Right forelimb (tissue), 1 donor: ENCODE measurements at regions not wholly inside any gene's neighbourhood (a gene's known extent, or its start where the extent isn't known, plus 50 kb on each side); places are given as distances from the start of the nearest gene placed in this dataset.
"Not testable (repeated sequence)": the region's sequence is repeated elsewhere in the genome, so short reads cannot be mapped to it uniquely, and the experiment has no call there.

ENCODE experiments used
- DNase-seq: peaks from one replicate; pipeline ENCODE4 v3.0.0-alpha.2; 2018

DNA sequence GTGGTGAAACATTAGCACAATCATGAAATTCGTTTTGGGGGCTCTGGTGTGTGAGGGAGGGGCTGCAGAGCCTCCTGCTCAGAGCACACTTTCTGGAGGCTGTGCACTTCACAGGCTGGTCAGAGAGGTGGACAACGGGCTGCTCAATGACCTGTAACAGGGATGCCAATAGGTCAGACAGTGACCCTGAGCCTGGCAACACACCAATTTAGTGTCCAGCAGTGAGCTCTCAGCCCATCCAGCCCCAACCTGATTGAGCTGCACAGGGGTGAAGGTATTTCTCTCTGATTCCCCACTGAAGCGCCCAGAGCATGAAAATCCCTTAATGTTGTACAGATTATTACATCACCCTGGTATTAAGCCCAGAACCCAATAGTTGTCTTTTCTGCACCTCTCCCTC, 191.3 kb upstream of the ZNF32 start:
- no peak for DNase-seq

DNA sequence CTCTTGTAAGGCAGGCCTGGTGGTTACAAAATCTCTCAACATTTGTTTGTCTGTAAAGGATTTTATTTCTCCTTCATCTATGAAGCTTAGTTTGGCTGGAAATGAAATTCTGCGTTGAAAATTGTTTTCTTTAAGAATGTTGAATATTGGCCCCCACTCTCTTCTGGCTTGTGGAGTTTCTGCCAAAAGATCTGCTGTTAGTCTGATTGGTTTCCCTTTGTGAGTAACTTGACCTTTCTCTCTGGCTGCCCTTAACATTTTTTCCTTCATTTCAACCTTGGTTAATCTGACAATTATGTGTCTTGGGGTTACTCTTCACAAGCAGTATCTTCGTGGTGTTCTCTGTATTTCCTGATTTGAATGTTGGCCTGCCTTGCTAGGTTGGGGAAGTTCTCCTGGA, 186.1 kb upstream of the ZNF32 start:
- DNase-seq, result not testable (repeated sequence)

- no peak for DNase-seq
Measured at GRCh38 chr10:43827853-43828252, 179.2 kb upstream of the ZNF32 start.

DNA sequence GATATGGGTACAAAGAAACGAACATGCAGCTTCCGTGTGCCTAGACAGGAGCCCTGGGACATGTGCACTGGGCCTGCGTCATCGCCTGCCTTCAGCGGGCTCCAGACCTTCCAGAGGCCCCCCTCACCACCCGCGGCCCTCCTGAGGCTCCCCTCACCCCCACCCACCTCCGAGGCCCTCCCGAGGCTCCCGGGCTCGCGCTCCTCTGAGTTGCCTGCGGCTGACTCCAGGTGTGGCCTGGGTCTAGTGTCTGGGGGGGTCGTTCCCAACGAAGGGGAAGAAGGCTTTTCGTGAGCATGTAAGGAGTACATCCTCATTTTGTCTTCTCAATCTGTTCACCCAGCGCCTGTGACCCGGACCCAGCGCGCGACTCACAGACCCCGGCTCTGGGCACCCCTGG, 177.3 kb upstream of the ZNF32 start:
- no peak for DNase-seq

- no peak for DNase-seq
Measured at GRCh38 chr10:43825421-43825820, 176.7 kb upstream of the ZNF32 start.

DNA sequence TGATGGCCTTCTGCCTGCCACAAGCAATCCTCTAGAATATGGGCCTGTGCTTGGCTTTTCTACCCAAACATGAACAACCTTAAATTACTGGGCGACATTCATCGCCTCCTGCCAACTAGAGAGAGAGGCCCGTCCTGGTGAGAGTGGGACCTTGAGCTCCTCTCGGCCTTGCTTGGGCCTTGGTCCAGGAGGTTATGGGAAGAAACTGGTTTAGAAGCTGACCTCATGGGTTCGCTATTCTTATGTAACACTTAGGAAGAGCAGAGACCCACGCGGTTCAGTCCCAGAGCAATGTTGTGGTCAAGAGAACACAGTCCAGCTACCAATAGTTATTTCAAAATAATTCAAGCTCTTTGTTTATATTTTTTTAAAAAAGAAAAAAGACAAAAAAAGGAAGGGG, 176.3 kb upstream of the ZNF32 start:
- no peak for DNase-seq

DNA sequence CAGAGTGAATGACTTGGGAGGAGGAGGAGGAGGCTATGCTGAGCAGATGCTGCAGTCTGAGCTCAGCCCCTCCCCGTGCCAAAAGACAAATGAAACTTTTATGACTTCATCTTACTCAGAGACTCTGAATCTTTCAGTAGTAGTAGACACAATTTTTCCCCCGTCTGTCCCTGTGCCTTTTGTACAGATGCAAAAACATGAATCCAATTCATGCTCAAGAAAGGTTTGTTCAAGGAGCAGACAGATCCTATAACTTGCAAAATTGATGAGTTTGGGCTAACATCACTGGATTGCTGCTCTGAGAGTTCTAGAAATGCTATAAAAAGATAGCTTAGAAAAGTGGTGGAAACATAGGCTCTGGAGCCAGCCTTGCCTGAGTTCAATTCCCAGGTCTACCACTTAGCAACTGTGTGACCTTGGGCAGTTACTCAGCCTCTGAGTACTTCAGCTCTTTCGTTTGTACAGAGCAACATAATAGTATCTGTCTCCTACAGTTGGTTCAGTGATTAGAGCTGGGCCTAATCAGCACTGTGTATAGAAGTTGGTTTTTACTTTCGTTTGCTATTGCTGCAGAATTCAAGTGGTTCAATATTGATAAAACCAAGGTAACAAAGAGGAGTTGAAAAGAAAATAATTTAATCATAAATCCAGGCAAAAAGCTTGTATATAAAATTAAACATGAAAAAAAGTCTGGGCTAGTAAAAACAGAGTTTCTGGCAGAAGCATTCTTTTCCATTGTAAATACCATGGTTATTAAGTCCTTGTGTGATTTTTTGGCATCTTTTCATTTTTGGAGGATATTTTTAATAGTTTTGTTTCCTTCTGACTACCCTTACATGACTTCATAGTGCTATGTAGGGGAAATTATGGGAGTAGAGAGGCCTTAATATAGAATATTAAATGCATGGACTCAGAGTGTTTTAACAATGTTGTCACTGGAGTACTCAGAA, 174.2 kb upstream of the ZNF32 start:
- DNase-seq, result no peak

GRCh38 chr10:43821103-43821502, 172.4 kb upstream of the ZNF32 start:
- DNase-seq, result no peak

DNA sequence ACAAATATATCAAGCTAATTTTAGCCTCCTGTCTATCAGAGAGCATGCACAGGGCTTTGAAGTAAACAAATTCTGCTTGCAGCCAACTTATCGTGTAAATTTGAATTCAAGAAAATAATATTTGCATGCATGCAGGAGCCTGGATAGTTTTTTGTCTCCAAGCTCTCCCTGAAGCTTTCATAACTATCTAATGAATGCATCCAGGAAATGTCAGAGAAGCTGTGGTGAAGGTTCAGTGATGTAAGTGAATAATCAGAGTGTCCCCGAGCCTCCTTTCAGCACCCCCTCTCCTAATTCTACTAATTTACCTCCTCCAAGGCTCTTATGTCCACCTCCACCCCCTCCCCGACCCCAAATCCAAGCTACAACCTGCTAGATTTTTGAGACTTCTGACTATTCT, 172.0 kb upstream of the ZNF32 start:
- no peak for DNase-seq

GRCh38 chr10:43819464-43820230, 171.0 kb upstream of the ZNF32 start:
- no peak for DNase-seq

DNA sequence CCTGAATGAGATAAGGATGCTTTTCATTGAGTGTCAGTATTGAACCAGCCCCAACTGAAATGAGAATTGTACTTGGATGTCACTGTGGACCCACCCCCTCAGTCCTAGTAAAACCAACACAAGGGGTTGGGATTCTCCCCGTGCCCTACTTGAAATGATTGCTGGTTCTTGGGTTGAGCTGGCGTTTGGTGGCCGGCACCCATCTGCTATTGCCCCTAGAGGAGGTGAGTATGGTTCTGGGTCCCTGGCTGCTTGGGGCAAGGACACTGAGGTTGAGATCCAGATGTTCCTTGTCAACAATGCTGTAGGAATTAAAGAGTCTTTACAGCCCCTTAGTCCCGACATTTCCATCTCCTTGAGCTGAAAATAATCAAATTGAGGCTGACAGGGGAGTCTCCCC, 170.0 kb upstream of the ZNF32 start:
- DNase-seq, result no peak

DNA sequence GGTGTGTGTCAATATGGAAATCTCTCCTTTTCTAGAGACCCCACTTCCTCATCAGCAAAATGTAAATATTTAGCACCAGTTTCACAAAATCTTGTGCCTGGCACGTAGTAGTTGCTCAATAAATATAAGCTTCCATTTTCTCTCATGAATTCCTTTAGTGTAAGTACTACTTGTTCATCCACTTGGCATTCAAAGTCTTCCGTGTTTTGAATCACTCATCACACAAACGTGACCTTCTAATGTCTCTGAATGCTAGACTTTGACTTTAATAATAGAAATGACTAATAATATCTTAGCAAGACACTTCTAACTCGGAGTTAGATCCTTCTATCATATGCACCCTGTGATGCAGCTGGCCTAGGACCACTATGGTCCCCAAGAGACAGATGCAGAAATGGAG, 168.7 kb upstream of the ZNF32 start:
- DNase-seq, result no peak

DNA sequence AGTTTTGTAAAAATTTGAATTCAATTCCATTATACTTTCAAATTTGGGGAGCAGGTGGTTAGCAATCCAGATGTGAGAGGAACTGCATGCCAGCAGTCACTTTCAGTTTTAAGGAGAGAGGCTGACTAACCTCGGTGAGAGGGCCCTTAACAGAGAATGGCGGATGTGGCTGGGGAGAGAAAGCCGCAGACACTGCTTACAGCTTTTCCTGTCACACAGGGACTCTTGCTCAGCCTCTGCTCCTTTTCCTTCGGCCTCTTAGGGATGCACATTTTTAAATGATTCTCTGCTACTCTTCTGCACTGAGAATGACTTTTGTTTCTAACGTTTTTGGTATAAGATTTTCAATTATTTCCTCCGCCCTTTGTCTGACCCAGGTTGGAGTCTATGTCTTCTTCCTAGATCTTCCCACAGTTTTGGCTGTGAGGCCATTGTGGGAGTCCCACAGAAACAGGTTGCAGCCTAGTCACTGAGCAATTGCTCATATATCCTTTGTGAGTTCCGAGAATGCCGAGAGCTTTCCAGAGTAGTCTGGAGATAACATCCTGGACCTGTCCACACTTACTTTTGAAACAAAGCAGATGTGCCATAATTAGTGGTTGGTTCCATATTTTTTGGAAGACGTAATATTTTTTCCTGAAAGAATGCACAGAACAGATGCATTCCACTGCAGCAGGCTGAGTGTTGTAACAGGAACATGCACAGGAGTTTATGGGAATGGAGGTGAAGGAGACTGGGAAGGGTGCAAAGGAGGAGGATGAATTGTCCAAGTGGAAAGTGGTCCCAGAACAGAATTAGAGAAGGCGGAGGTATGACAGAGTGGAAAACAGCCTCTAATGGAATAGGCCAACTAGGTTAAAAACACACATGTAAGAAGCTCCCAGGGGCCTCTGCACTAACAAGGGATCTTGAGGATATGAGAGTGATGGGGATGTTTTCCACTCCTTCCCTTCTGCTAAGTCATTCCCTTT, 168.0 kb upstream of the ZNF32 start:
- no peak for DNase-seq

DNA sequence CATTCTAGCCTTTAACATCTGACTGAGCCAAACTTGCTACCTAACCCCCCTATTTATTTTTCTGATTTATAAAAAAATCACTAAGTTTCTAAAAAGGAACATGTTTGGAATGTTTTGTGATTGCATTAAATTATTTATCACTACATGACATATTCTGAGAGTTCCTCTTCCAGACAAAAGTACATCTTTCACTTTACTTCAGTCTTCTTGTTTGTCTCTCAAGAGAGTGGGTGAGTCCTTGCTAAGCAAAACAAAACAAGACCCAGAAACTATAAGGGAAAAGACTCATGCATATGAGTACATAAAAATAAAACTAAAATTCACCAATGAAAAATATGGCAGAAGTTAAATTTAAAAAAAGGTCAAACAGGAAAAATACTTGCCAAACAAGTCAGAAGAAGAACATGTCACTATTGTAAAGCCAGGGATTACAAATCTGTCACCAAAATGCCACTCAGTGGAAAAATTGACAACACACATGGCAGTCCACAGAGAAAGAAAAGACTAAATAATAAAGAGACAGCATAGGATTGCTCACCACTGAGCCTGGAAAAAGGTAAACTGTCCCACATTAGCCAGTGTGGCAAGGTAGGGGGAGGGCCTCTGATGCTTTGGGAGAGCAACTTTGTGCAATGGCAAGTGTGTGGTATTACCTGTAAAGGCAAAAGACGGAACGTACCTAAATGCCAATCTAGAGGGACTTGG, 166.7 kb upstream of the ZNF32 start:
- no peak for DNase-seq

DNA sequence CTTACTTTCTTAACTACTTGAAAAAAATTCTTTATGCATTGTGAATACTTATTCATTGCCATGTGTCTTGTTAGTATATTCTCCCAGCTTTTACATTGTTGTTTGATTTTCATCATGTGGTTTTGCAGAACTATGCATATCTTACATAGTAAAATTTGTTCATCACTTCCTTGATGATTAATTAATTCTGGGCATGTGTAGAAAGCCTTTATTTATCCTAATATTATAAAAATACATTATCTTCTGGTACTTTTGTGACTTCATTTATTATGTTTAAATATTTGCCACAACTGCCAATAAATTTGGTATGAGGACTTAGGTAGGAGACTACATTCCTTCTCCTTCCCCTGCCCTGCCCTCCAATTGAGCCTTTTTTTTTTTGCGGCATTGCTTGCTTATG, 166.0 kb upstream of the ZNF32 start:
- no peak for DNase-seq

- DNase-seq, result no peak
Measured at GRCh38 chr10:43811871-43812270, 163.2 kb upstream of the ZNF32 start.

DNA sequence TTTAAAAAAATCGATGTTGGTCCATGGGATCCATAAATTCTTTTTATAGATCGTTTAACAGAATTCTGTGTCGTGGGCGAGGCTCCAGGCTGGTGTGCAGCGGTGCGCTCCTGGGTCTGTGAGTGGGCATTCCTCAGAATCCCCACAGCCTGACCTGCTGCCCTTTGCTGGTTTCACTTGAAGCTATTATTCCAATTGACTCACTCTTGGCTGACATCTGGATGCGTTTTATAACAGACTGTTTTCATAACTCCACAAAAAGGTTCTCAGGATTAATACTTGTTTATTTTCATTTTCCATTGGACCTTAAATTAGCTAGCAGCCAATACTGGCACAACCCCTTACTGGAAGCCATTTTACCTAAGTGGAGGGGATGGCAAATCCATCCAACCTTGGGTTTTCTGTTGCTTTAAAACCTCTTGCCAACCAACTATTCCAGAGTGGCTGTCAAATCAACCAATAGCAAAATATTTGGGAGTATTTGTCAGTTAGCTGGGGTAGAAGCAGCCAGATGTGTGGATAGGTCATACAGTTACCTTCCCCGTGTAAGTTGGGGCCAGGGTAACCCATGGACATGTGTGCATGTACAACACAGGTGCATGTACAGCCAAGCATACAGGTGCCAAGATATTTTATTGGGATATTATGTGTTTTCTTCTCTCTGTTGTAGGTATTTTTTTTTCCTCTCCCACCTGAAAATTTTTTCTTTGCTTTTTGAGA, 160.7 kb upstream of the ZNF32 start:
- DNase-seq, result no peak

- DNase-seq, result no peak
Measured at GRCh38 chr10:43808136-43808535, 159.5 kb upstream of the ZNF32 start.

- no peak for DNase-seq
Measured at GRCh38 chr10:43806831-43807640, 158.4 kb upstream of the ZNF32 start.

GRCh38 chr10:43803791-43804190, 155.1 kb upstream of the ZNF32 start:
- DNase-seq, result no peak
